ENCODE measurements at regions not wholly inside any gene's neighbourhood (a gene's known extent, or its start where the extent isn't known, plus 50 kb on each side); places are given as distances from the start of the nearest gene placed in this dataset.
"Not testable (repeated sequence)": the region's sequence is repeated elsewhere in the genome, so short reads cannot be mapped to it uniquely, and the experiment has no call there.

GRCh38 chr22:22697377-22698117, 53.1 kb downstream of the GGTLC2 start:
- no peak for DNase-seq (ENCODE audit: low read depth)

- DNase-seq (ENCODE audit: low read depth), result no peak
Measured at GRCh38 chr22:22698263-22698750, 53.9 kb downstream of the GGTLC2 start.

- DNase-seq (ENCODE audit: low read depth), result no peak
Measured at GRCh38 chr22:22700631-22701030, 56.2 kb downstream of the GGTLC2 start.

GRCh38 chr22:22701557-22701956, 57.1 kb downstream of the GGTLC2 start:
- not testable (repeated sequence) for DNase-seq (ENCODE audit: low read depth)

- no peak for DNase-seq (ENCODE audit: low read depth)
Measured at GRCh38 chr22:22702237-22703202, 58.1 kb downstream of the GGTLC2 start.

GRCh38 chr22:22703203-22703570, 58.8 kb downstream of the GGTLC2 start:
- no peak for DNase-seq (ENCODE audit: low read depth)

GRCh38 chr22:22703715-22704114, 59.3 kb downstream of the GGTLC2 start:
- DNase-seq (ENCODE audit: low read depth), result no peak

- DNase-seq (ENCODE audit: low read depth), result no peak
Measured at GRCh38 chr22:22704156-22704946, 59.9 kb downstream of the GGTLC2 start.

GRCh38 chr22:22705328-22706100, 61.1 kb downstream of the GGTLC2 start:
- no peak for DNase-seq (ENCODE audit: low read depth)

GRCh38 chr22:22706253-22706915, 62.0 kb downstream of the GGTLC2 start:
- no peak for DNase-seq (ENCODE audit: low read depth)

- DNase-seq (ENCODE audit: low read depth), result no peak
Measured at GRCh38 chr22:22709719-22710445, 65.5 kb downstream of the GGTLC2 start.

GRCh38 chr22:22710719-22711531, 66.5 kb downstream of the GGTLC2 start:
- peak; percentile 73 for DNase-seq (ENCODE audit: low read depth)

GRCh38 chr22:22711532-22711913, 67.1 kb downstream of the GGTLC2 start:
- no peak for DNase-seq (ENCODE audit: low read depth)

- DNase-seq (ENCODE audit: low read depth), result no peak
Measured at GRCh38 chr22:22712092-22712658, 67.8 kb downstream of the GGTLC2 start.

GRCh38 chr22:22712666-22713365, 68.4 kb downstream of the GGTLC2 start:
- DNase-seq (ENCODE audit: low read depth), result no peak

- no peak for DNase-seq (ENCODE audit: low read depth)
Measured at GRCh38 chr22:22713416-22713815, 69.0 kb downstream of the GGTLC2 start.

GRCh38 chr22:22714600-22715335, 70.4 kb downstream of the GGTLC2 start:
- no peak for DNase-seq (ENCODE audit: low read depth)

All from stimulated activated CD8-positive, alpha-beta memory T cell treated with anti-CD3 and anti-CD28 coated beads, Interleukin-7, amount 100 ng/mL, for 24 hours (primary cell).